ENCODE measurements at regions not wholly inside any gene's neighbourhood (a gene's known extent, or its start where the extent isn't known, plus 50 kb on each side); places are given as distances from the start of the nearest gene placed in this dataset.

- dilution Hi-C loops (cut with MboI; ENCODE audit: extremely low pct_ligation_motif_present, low sequenced_read_pairs): no loop called here
- DNase-seq (ENCODE audit: low read depth, low spot score) (no peak), FAIRE-seq (no peak)
- no peaks in the 10 kb centered on the region for H3K36me3 ChIP-seq (ENCODE audit: control insufficient read depth in 2 of 2, extremely low read depth in 1 of 2, insufficient read depth in 2 of 2, low read length in 2 of 2)
- H4K20me1 ChIP-seq (ENCODE audit: control insufficient read depth, extremely low read depth, insufficient read depth, low read length): no peaks in the 10 kb centered on the region
- no peak overlapping the region for H3K4me2 ChIP-seq (ENCODE audit: control insufficient read depth, extremely low read depth, insufficient read depth, low read depth, low read length)
- no peak overlapping the region for H3K27ac ChIP-seq (ENCODE audit: control insufficient read depth, insufficient read depth, low read length)
- H3K27me3 ChIP-seq (ENCODE audit: control insufficient read depth, extremely low read depth, insufficient read depth, low read length): peaks cover 5% of the 10 kb centered on the region
- H3K9me1 ChIP-seq (ENCODE audit: control insufficient read depth, extremely low read depth, insufficient read depth, low read length): no peaks in the 10 kb centered on the region
- H3K79me2 ChIP-seq (ENCODE audit: control insufficient read depth, insufficient read depth, low read length): no peaks in the 10 kb centered on the region
- H2AFZ ChIP-seq (ENCODE audit: control insufficient read depth, low read length): no peak overlapping the region
- no peaks in the 10 kb centered on the region for H3K4me1 ChIP-seq (ENCODE audit: control insufficient read depth, extremely low read depth, insufficient read depth, low read length)
- TF ChIP-seq CTCF (optimal IDR thresholded peaks at IDR 0.05 in 1 of 3, IDR thresholded peaks at IDR 0.05 in 1 of 3, conservative IDR thresholded peaks at IDR 0.05 in 1 of 3; ENCODE audit: extremely low read depth in 1 of 3, insufficient read depth in 2 of 3, low read length in 3 of 3) (no peak), EZH2 (IDR thresholded peaks at IDR 0.05; ENCODE audit: low read length) (no peak)
- no peak overlapping the region for H3K4me3 ChIP-seq (ENCODE audit: control insufficient read depth in 2 of 3, extremely low read depth in 1 of 3, insufficient read depth in 2 of 3, low read depth in 1 of 3, low read length in 3 of 3)
- no peak overlapping the region for H3K9ac ChIP-seq (ENCODE audit: control insufficient read depth, extremely low read depth, insufficient read depth, low read length)
- no peaks in the 10 kb centered on the region for H3K9me3 ChIP-seq (ENCODE audit: control insufficient read depth, low read depth, low read length)
Measured at GRCh38 chr18:22086973-22087372, 82.4 kb upstream of the GATA6 start.

- DNase-seq (ENCODE audit: low read depth, low spot score) (no peak), FAIRE-seq (no peak)
- Histone ChIP-seq H4K20me1 (ENCODE audit: control insufficient read depth, extremely low read depth, insufficient read depth, low read length) (no peaks in the 10 kb centered on the region), H3K9me1 (ENCODE audit: control insufficient read depth, extremely low read depth, insufficient read depth, low read length) (no peaks in the 10 kb centered on the region), H3K27ac (ENCODE audit: control insufficient read depth, insufficient read depth, low read length) (no peak overlapping the region), H3K27me3 (ENCODE audit: control insufficient read depth, extremely low read depth, insufficient read depth, low read length) (peaks cover 5% of the 10 kb centered on the region), H3K4me3 (ENCODE audit: control insufficient read depth in 2 of 3, extremely low read depth in 1 of 3, insufficient read depth in 2 of 3, low read depth in 1 of 3, low read length in 3 of 3) (no peak overlapping the region), H3K4me2 (ENCODE audit: control insufficient read depth, extremely low read depth, insufficient read depth, low read depth, low read length) (no peak overlapping the region), H3K36me3 (ENCODE audit: control insufficient read depth in 2 of 2, extremely low read depth in 1 of 2, insufficient read depth in 2 of 2, low read length in 2 of 2) (no peaks in the 10 kb centered on the region), H3K9ac (ENCODE audit: control insufficient read depth, extremely low read depth, insufficient read depth, low read length) (no peak overlapping the region), H3K79me2 (ENCODE audit: control insufficient read depth, insufficient read depth, low read length) (no peaks in the 10 kb centered on the region), H3K4me1 (ENCODE audit: control insufficient read depth, extremely low read depth, insufficient read depth, low read length) (no peaks in the 10 kb centered on the region), H3K9me3 (ENCODE audit: control insufficient read depth, low read depth, low read length) (no peaks in the 10 kb centered on the region), H2AFZ (ENCODE audit: control insufficient read depth, low read length) (no peak overlapping the region)
- dilution Hi-C loops (cut with MboI; ENCODE audit: extremely low pct_ligation_motif_present, low sequenced_read_pairs): no loop called here
- TF ChIP-seq CTCF (optimal IDR thresholded peaks at IDR 0.05 in 1 of 3, IDR thresholded peaks at IDR 0.05 in 1 of 3, conservative IDR thresholded peaks at IDR 0.05 in 1 of 3; ENCODE audit: extremely low read depth in 1 of 3, insufficient read depth in 2 of 3, low read length in 3 of 3): no peak
- TF ChIP-seq EZH2 (IDR thresholded peaks at IDR 0.05; ENCODE audit: low read length): no peak
Measured at GRCh38 chr18:22088029-22088428, 81.4 kb upstream of the GATA6 start.

Data from keratinocyte (primary cell).